HG02610 (cell line): ENCODE measurements at regions not wholly inside any gene's neighbourhood (a gene's known extent, or its start where the extent isn't known, plus 50 kb on each side); places are given as distances from the start of the nearest gene placed in this dataset.

Experiments used
- ATAC-seq: cut with Tn5 transposase; IDR thresholded peaks from one replicate; pipeline ENCODE4 v1.9.1; 2021; ENCODE audit warnings: mild to moderate bottlenecking, moderate library complexity; ENCODE audit not compliant: unreplicated experiment

DNA sequence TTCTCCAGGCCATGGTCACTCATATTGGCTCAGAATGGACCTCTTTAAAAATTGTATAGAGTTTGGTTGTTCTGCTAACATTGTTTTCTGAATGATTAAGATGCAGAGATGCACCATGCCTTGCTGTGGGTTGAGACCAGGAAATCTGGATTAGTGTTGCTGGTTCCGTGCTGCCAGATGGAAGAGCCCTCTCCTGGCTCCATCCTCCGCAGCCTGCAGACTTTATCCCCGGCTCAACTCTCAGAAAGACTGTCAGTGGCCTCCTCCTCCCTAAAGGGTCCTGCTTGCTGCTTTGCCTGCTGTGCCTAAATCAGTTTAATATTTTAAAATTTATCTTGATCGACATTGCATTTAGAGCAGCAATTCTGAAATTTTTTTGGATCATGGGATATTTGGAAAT, 196.7 kb downstream of the TENT4A start:
- ATAC-seq: no peak

- ATAC-seq: no peak
Observed at GRCh38 chr5:6910950-6911349, 197.7 kb downstream of the TENT4A start.

GRCh38 chr5:6914347-6914746, 201.1 kb downstream of the TENT4A start:
- ATAC-seq: no peak

DNA sequence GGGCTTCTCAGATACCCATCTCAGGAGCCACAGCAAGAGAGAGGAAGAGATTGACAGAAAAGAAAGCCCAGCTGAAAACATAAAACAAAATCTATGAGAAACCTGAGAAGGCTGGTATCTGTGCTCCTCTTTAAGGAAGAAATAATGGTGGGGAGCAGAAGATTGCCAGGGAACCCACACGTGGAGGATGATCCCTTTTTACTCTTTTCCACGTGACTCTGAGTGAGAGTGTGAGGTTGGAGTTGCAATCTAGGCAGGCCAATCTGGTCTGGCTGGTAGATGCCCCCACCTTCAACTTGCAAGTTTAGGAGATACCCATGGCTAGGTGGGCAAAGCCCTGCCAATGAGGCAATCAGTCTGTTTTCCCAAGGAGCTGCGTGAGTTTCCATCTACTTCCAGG, 202.3 kb downstream of the TENT4A start:
- ATAC-seq: no peak

DNA sequence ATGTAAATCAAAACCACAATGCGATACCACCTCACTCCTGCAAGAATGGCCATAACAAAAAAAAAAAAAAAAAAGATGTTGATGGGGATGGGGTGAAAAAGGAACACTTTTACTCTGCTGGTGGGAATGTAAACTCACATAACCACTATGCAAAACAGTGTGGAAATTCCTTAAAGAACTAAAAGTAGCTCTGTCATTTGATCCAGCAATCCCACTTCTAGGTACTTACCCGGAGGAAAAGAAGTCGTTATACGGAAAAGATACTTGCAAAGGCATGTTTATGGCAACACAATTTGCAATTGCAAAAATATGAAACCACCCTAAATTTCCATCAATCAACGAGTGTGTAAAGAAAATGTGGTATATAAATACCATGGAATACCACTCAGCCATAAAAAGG, 205.0 kb downstream of the TENT4A start:
- ATAC-seq: no peak

GRCh38 chr5:6920628-6921256, 207.5 kb downstream of the TENT4A start:
- ATAC-seq: no peak

GRCh38 chr5:6926491-6927038, 213.3 kb downstream of the TENT4A start:
- ATAC-seq: no peak

GRCh38 chr5:6936031-6936430, 222.8 kb downstream of the TENT4A start:
- ATAC-seq: no peak

DNA sequence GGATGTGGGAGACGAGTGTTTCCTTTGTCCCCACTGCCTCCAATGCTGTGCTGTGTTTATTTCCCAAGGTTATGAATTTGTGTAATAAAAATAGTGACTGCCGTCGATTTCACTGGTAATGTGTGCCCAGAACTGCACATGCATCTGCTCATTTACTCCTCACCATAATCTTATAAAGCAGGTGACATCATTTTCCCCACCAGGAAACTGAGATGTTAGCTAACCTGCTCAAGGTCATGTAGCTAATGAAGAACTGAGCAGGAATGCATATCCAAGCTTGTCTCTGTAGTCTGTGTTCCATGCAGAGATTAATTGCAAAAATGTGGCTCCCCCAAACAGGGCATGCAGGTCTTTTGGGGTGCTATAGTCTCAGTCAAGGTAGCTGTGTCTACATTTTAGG, 224.4 kb downstream of the TENT4A start:
- ATAC-seq: no peak

- no peak for ATAC-seq
Observed at GRCh38 chr5:6941631-6942030, 228.4 kb downstream of the TENT4A start.

DNA sequence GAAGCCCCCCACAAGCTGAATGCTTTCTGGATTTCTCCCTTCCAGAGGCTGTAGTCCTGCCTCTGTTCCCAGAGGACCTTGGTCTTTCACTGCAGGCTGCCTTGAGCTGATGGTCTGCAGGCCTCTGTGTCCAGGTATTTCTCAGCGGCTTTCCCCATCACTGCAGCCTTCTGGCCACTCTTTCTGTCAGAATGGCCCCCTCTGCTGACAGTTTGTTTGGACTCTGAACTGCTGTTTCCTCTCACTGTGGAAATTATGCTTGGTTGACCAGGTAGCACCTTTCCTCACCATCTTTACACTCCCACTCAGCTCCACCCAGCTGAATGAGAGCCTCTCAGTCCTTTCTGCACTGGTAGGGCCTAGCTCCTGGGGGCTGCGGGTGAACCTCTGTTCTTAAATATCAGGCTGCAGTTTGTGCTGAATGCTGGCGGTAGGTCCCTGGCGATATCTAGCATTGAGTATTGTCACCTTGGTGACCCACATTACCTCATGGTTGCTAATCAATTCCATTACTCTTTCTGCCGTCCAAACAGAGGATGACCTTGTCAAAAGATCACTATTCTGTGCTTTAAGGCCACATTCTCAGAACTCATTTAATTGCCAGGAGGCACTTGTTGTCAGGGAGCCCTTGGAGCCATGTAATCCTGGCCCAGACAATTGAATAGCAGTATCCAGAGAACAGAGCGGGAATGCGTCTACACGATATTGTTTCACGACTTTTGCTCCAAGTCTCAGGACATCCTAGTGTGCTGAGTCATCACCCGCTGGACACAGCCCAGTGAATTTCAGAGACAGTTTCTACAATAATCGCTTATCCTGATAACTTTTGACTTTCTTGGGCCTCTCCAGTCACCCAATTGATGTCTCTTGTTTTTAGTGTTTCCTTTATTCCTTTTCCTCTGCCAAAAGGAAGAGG, 230.2 kb downstream of the TENT4A start:
- ATAC-seq: no peak

GRCh38 chr5:6948562-6948961, 235.3 kb downstream of the TENT4A start:
- ATAC-seq: no peak

GRCh38 chr5:6949230-6949629, 236.0 kb downstream of the TENT4A start:
- no peak for ATAC-seq

- ATAC-seq: no peak
Observed at GRCh38 chr5:6950250-6950649, 237.0 kb downstream of the TENT4A start.

- ATAC-seq: no peak
Observed at GRCh38 chr5:6950860-6951259, 237.6 kb downstream of the TENT4A start.

GRCh38 chr5:6961123-6961522, 247.9 kb downstream of the TENT4A start:
- no peak for ATAC-seq

GRCh38 chr5:6961837-6962635, 248.8 kb downstream of the TENT4A start:
- ATAC-seq: no peak

DNA sequence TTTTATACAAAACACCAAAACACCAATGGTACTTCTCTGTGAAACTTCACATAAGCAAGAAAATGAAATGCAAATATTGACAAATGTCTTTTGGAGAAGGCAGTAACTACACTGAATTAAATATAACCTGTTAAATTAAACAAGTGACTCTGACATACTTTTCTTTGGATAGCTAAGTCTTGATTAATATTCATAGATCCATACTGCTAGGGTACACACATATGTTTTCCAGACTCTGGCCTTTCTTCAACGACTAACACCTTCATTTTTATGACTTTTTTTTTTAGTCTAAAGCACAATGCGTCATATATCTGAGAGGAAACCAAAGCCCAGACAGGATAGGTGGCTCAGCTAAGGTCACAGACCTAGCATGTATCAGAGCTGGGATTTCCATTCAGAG, 263.7 kb downstream of the TENT4A start:
- ATAC-seq: no peak

DNA sequence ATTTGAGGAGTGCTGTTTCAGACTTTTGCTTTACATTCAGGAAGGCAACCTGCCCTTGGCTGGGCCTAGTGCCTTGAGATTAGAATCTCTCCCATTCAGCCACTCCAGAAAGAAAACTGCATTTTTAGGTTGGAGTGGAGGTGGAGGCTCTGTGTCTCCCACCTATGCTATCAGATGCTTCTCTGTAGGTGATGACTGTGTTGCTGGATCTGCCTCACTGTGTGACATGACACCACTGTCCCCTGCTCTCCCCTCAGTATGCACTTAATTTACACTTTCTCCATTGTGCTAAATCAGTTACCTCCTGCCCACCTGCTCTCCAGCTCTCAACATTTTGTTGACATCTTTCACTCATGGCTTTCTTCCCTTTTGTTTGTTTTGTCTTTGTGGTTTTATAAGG, 265.8 kb downstream of the TENT4A start:
- no peak for ATAC-seq

GRCh38 chr5:6989230-6989629, 276.0 kb downstream of the TENT4A start:
- ATAC-seq: no peak

DNA sequence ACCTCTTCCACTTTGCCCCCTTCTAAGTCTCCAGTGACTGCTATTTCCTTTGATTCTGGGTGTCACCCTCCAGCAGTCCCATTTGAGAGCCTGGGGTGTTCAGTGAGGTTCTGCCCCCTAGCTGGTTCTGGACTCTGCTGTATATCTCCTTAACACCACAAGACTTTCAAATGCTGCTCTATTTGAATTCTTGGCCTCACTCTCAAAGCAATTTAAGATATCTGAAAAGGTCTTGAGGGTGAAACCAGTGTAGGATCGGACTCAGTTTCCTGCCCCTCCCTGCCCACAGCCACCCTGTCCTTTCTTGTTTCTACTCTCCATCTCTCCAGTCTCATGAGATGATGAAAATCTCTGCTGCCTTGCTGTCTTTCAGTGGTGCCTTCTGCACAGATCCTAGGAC, 280.9 kb downstream of the TENT4A start:
- no peak for ATAC-seq
